ENCODE measurements at regions not wholly inside any gene's neighbourhood (a gene's known extent, or its start where the extent isn't known, plus 50 kb on each side); places are given as distances from the start of the nearest gene placed in this dataset.

DNA sequence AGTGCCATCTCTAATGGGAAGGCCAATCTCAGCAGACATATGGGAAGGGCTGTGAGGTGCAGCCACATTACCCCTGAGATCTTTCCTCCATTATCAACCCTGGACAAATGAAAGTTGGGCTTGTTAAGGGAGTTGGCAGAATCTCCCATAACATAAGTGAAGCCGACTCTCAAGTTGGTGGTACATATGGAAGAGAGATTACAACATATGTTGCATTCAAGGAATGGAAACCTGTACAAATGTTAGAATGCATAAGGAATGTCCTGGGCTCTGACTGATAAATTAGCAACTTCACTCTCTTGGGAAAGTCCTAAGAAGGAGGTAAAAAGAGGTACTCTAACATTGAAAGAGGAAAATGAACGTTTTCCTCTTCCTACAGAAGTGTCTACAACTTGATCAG, 288.7 kb downstream of the IL20RB start:
- TF ChIP-seq MAX (IDR thresholded peaks at IDR 0.05; ENCODE audit: low read depth): no peak
- TF ChIP-seq, protein P1, sequence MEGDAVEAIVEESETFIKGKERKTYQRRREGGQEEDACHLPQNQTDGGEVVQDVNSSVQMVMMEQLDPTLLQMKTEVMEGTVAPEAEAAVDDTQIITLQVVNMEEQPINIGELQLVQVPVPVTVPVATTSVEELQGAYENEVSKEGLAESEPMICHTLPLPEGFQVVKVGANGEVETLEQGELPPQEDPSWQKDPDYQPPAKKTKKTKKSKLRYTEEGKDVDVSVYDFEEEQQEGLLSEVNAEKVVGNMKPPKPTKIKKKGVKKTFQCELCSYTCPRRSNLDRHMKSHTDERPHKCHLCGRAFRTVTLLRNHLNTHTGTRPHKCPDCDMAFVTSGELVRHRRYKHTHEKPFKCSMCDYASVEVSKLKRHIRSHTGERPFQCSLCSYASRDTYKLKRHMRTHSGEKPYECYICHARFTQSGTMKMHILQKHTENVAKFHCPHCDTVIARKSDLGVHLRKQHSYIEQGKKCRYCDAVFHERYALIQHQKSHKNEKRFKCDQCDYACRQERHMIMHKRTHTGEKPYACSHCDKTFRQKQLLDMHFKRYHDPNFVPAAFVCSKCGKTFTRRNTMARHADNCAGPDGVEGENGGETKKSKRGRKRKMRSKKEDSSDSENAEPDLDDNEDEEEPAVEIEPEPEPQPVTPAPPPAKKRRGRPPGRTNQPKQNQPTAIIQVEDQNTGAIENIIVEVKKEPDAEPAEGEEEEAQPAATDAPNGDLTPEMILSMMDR (IDR thresholded peaks at IDR 0.05): no peak
- no peak for TF ChIP-seq EP300 (IDR thresholded peaks at IDR 0.05; ENCODE audit: borderline replicate concordance in 1 of 2, low read depth in 1 of 2, low read length in 1 of 2)
- no peak for TF ChIP-seq TAF1 (IDR thresholded peaks at IDR 0.05; ENCODE audit: borderline replicate concordance, low read depth, low read length)
- TF ChIP-seq NRF1 (IDR thresholded peaks at IDR 0.05; ENCODE audit: low read depth, low read length): no peak

Data from SK-N-SH (cell line).